VCaP (cell line): ENCODE measurements at regions not wholly inside any gene's neighbourhood (a gene's known extent, or its start where the extent isn't known, plus 50 kb on each side); places are given as distances from the start of the nearest gene placed in this dataset.

ENCODE experiments used
- H3K27ac ChIP-seq: fragments of 450-650 bp; 2 replicates; pipeline ENCODE4 v1.5.1; 2017
- CTCF ChIP-seq: fragments of 450-650 bp; conservative IDR thresholded peaks from 2 replicates; pipeline ENCODE4 v1.5.1; 2017; ENCODE audit warnings: mild to moderate bottlenecking, moderate library complexity

- no peak for TF ChIP-seq CTCF
- H3K27ac ChIP-seq = no peak overlapping the region
Observed at GRCh38 chr4:135191596-135191995, 990.0 kb upstream of the PABPC4L start.

GRCh38 chr4:135186002-135186401 is 984.4 kb upstream of the PABPC4L start:
- TF ChIP-seq CTCF = no peak
- no peak overlapping the region for H3K27ac ChIP-seq

GRCh38 chr4:135185256-135185655 is 983.7 kb upstream of the PABPC4L start:
- H3K27ac ChIP-seq = no peak overlapping the region
- TF ChIP-seq CTCF = no peak

- no peak for TF ChIP-seq CTCF
- no peak overlapping the region for H3K27ac ChIP-seq
Observed at GRCh38 chr4:135184715-135185114, 983.1 kb upstream of the PABPC4L start.

- no peak for TF ChIP-seq CTCF
Observed at GRCh38 chr4:135177321-135177720, 975.7 kb upstream of the PABPC4L start.

GRCh38 chr4:135166661-135167060 is 965.1 kb upstream of the PABPC4L start:
- no peak overlapping the region for H3K27ac ChIP-seq
- TF ChIP-seq CTCF = no peak

More at GRCh38 chr4:135177321-135177720, 975.7 kb upstream of the PABPC4L start:
- H3K27ac ChIP-seq = no peak overlapping the region

- no peak for TF ChIP-seq CTCF
- no peak overlapping the region for H3K27ac ChIP-seq
Observed at GRCh38 chr4:135164601-135165000, 963.0 kb upstream of the PABPC4L start.

GRCh38 chr4:135144498-135144897 is 942.9 kb upstream of the PABPC4L start:
- H3K27ac ChIP-seq = no peak overlapping the region
- TF ChIP-seq CTCF = no peak
